Stimulated activated CD4-positive, alpha-beta T cell treated with anti-CD3 and anti-CD28 coated beads, Interleukin-1b, Interleukin-23, amount 100 ng/mL, for 48 hours (primary cell): ENCODE measurements at regions not wholly inside any gene's neighbourhood (a gene's known extent, or its start where the extent isn't known, plus 50 kb on each side); places are given as distances from the start of the nearest gene placed in this dataset.
"Not testable (repeated sequence)": the region's sequence is repeated elsewhere in the genome, so short reads cannot be mapped to it uniquely, and the experiment has no call there.

ENCODE experiments used
- DNase-seq: peaks from one replicate; pipeline ENCODE4 v3.0.0-alpha.2; 2020

DNA sequence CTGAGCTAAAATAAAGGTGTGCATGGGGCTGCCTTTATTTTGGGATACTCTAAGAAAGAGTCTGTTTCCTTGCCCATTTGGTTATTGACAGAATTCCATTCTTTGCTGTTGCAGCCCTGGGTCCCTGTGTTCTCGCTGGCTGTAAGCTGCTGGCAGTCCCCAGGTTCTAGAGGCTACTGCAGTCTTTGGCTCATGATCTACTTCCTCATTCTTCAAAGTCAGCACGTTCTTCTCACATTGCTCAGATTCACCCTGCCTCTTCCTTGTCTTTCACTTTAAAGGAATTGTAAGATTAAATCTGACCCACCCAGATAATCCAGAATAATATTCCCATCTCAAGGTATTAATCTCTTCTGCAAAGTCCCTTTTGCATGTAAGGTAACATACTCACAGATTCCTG, 620.3 kb downstream of the CCSER2 start:
- DNase-seq: no peak

DNA sequence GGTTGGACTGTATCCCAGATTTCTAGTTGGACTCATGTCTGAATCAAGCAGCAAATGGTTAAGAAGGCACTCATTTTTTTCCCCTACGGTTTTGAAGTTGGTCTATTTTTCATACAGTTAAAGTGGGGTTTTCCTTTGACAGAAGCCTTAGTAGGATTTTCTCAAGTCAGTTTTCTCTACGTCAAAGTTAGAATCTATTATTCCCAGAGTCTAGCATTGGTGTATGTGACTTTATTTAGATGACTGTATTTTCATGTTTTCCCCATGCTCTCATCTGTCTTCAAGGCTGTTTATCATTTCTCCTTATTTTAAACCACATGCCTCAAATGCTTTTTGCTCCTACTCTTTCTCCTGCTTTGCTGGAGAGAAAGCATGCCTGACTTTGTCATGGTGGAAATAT, 623.2 kb downstream of the CCSER2 start:
- no peak for DNase-seq

DNA sequence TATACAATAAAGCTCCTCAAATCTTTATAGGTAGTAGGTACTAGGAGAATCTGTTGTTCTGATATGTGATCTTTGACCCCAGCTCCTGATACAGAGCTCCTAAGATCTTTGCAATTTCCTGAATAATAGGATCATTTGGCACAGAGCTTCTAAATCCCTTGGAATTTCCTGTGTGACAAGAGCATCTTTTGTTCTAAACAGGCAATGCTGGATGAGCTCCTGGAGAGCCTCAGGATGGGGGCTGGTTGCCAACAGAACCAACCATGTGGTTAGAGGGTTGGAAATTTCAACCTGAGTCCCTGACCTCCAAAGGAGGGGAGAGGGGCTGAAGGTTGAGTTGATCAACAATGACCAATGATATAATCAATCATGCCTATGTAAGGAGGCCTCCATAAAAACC, 629.0 kb downstream of the CCSER2 start:
- no peak for DNase-seq

DNA sequence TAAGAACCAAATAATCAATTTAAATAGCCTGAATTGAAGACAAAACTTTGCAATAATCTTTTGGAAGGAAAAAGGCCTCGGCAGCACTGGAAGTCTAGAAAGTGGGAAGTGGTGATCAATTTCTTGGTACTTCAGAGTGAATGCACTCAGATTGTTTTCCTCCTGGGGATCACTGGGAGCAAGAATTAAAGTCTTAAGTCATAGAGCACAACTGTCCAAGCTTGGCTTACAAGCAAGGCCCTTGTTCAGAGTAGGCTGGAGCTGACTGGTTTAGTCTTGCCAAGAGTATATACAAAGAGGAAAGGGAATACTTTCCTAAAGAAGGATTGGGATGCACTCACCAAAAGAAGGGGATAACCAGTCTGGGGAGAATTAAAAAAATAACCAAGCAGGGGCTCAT, 637.1 kb downstream of the CCSER2 start:
- no peak for DNase-seq

DNA sequence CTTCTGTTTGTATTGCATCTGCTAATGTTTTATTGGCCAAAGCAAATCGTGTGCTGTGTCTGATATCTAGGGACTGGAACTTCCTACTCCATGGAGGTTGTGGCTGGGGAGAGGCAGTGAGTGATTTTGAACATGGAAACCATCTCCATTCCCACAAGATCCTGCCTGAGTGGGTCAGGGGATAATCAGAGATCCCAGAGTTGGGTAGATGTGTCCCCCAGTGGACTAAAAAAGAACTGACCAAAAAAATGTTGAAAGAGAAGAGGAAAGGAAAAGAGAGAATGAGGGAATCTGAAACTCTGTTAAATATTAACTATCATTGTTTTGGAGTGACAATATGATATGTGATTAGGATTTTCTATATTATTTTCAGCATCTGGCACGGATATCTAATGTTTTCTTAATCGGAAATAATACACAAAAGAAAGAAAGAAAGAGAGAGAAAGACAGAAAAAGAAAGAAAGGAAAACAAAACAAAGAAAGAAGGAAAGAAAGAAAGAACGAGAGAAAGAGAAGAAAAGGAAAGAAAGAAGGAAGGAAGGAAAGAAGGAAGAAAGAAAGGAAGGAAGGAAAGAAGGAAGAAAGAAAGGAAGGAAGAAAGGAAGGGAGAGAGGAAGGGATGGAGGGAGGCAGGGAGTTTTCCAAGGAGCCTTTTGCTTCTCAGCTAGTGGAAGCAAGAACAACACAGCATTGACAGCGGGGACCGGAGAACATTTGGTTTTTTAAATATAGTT, 638.5 kb downstream of the CCSER2 start:
- DNase-seq: no peak

DNA sequence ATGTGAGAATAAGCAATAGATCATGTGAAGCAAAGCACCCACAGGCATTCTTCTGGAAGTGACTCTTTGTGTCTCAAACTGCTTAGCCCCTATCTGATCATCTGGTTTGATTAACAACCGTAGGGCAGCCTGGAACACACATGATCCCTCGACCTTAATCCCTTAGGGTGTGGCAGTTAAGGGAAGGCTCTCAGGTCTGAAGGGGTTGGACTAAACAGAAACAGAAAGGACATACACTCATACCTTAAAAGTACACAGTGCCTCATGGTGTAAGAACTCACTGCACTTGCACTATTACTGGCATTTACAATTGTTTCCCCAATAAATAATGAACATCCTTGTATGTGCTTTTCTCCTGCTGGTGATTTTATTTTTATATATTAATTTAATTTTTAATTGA, 640.9 kb downstream of the CCSER2 start:
- not testable (repeated sequence) for DNase-seq

DNA sequence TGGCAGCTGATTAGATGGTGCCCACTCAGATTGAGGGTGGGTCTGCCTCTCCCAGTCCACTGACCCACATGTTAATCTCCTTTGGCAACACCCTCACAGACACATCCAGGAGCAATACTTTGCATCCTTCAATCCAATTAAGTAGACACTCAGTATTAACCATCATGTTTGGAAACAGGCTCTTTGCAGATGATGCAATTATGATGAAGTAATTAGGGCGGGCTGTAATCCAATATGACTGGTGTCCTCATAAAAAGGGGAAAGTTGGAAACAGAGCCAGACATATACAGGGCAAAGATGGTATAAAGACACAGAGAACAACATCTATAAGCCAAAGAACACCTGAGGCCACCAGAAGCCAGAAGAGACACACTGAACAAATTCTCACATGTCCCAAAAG, 658.6 kb downstream of the CCSER2 start:
- DNase-seq: no peak

DNA sequence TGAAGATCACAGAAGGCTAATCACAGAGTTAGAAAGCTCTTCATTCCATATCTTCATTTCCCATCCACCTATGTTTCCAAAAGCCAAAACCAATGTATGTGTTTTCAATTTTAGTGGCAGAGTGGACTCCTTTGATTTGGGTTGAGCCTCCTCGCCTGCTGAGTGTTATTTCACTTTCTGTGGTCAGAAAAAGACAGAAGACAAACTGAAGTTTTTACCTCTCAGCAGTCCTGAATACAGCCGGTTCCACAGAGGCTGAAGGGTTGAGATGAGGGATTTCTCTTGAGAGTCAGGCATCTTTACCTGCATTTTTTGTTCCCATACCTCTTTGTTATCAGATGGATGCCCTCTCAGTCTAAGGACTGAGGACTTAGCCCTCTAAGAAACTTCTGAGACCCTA, 659.6 kb downstream of the CCSER2 start:
- DNase-seq: no peak

DNA sequence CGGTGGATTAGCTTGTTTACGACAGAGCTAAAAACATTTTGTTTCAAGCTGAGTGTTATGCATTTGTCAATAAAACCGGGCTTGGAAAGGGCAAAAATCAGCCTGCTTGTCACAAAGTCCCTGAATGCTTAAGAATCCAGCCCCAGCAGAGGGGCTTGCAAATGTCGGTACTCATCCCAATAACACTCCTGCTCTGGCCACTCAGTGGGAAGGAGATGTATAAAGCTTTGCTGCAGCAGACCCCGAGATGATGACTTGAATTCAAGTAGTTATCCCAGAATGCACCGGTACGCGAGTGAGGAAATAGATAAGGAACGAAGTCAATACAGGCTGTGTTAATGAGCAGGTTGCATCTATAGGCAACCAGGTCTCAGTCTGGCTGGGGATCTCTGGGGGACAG, 662.3 kb downstream of the CCSER2 start:
- no peak for DNase-seq

DNA sequence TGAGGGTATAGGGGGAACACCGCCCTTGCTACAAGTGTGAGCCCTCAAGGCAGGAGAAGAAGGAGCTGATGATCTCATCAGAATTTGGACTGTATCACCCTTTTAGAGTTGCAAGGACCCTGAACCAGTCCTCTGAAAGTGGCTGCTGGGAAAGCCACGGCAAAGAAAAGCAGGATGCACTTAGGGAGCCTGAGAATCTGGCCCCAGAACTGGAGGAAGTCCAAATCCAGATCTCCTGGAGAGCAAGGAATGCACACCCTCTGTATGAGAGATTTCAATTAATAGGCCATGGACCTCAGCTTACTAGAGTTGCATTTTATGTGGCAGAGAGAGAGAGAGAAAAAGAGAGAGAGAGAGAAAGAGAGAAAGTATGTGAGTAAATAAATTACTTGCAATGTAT, 662.9 kb downstream of the CCSER2 start:
- DNase-seq: no peak

DNA sequence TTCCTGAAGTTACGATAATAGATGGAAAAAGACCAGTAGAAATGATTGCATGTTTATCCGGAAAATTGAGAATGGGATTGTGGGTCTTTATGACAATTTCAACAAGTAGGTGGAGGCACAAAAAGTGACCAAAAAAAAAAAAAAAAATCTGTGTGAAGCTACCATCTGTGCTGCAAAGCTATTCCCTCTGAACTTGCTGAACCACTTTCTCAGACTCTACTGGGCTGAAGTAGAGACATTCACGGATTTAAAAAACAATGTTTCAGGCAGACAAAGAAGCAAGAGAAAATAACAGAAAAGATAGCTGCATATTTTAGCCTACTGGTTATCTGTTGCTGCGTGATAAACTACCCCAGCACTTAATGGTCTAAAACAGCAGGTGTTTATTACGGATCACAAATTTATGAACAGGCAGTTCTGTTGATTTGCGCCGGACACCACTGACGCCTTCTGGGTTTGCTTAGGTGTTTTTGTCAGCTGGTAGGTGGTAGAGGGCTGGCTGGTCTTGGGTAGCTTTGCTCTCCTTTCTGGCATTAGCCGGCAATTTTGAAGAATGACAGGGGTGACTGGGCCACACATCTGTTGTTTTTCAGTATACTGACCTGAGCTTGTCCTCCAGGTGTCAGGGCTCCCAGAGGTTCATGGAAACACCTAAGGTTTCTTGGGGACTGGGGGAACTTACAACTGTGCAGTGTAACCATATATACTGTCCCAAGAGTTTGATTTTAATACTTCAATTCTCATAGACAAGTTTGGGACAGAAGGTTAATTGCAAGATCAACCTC, 665.1 kb downstream of the CCSER2 start:
- DNase-seq: no peak

DNA sequence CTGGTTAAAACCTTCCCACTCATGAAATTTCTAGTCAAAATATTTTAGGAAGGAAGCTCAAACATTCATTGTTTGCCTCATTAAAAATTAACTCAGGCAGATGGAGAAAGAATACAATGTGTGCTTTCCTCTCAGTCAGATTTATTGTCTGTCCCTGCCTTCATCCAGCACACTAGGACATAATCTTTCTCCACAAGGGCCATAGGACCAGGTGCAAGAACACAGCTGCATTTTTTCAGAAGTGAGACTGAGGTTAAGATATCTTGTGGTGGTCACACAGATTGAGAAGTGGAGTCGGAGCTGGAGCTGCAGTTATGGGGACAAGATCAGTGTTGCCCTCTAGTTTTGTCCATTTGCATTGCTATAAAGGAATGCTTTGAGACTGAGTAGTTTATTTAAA, 666.3 kb downstream of the CCSER2 start:
- DNase-seq: no peak

DNA sequence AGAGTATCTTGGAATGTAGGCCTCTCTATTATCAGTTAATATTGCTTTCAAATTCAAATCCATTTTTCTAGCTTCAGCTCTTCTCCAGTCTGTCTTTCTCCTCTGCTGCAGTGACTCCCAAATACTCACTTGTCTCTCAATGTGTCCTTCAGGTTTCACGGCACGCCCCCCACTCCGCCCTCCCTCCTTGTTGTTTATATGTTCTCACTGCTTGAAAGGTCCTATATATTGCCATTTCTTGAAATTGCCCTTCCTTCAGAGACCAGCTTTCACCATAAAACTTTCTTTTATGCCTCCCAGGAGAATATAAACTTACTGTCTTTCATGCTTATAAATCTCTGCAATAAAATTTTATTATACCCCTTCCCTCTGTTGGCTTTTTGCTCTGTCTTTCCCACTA, 668.2 kb downstream of the CCSER2 start:
- DNase-seq: no peak

DNA sequence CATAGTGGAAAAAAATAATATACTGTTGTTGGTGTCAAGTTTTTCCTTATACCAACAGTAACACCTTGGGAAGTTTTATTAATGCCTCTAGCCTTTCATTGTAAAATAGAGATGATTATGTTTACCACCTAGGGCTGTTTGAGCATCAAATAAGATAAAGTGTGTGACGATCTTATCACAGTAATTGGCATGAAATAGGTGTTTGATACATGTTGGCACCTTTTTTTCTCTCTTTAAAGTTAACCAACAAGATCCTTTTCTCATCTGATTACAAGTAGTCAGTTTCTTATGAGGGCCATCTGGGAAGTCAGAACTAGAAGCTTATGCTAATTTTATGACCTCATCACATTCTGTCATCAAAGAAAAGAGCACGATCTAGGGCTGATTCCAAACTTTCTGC, 669.5 kb downstream of the CCSER2 start:
- DNase-seq: no peak

DNA sequence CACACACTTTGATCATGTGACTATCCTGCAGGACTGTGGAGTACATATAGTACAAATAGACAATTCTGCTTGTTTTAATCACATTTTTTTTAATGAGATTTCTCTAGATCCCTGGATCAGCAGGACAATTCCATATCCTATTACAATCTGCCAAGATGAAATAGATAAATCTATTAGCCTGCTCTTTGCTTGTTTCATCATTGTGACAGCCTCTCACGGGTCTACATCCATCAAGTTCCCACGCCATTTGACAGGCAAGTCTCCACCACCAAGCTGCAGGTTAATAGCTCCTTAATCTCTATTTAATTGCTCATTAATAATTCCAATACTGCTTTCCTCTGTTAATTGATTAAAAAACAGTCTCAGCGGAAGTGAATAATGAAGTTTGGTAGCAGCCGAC, 671.5 kb downstream of the CCSER2 start:
- DNase-seq: no peak

DNA sequence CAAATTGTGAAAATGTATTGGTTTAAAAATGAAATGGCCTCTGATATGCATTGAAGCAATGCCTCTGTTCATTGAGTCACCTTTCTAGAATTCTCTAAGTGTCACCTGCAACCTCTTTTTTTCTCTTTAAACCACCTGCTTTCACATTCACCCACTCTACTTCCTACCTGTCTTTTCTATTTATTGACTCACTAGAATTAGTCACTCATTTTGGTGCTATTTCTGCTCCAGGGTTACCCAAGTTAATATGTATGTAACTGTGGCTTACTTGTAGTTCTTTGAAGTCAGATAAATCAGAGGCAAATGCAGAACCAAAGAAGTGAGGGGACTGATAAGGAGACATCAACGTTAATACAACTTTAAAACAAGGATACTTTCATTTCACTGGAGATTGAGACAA, 674.7 kb downstream of the CCSER2 start:
- no peak for DNase-seq

DNA sequence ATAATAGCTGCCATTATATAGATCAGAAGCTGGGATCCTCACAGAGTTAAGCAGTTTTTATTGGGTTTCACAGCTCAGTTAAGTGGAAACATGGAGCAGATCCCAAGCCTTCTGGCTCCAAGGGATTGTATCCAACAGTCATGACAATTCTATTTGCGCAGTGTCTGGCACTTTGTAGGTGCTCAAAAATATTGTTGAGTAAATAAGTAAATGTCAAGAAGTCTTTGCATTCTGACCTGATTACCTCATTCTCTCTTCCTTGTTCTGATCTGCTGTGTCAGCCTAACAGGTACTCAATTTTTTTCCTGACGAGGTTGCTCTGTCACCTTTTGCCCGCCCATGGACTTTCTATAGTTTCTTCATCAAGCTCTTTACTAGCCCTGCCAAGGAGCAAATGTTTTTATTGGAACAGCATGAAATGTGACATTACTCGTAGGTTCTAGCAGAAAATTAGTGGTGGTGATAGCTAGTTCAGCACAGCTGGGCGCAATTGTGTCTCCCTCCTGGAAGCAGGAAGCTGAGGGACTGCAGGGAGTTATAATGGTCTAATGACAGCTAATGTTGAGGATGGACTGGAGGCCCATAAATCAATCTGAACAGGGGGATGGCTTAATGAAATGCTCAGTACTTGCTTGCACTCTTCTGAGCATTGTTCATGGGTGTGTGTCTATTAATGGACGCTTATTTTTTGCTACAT, 680.2 kb downstream of the CCSER2 start:
- no peak for DNase-seq

DNA sequence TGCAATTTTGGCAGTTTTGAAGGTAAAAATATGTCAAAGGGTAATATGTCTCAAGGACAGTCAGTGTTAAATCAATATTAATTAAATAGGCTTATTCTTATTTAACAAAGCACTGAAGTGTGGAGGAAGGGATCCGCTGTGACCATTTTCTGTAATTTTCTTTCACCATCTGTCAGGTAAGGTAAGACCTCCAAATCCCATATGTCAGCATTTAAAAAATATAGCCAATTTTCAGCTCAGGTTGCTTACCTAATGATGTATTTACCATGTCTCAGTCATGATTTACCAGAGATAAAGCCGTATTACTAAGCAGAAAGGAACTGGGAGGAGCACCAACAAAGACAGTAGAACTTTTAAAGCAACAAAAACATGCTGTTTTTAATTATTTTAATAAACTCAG, 683.9 kb downstream of the CCSER2 start:
- DNase-seq: no peak

DNA sequence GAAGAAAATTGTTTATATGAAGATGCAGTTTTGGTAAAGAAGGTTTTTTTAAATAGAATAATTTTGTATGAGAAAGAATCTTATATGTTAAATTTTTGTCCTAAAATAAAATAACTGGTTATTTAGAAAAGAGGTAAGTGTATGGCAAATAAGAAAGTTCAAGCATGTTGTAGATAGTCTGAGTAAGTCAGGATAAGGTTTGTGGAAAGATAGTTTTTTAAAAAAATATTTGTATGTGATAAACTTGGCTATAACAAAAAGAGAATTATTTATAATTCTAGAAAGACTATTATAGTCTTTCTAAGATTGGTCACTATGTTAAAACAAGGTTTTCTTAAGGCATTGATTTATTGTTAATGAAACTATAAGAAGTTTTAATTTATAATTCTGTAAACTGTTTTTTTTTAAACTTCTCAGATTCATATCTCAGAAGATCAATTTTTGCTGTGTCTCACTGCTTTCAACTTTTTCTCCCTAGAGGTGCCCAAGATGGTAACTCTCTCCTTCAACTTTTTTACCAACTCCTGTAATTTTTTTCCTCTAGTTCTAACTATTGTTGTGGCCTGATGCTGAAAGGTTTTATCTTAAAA, 698.6 kb downstream of the CCSER2 start:
- DNase-seq: no peak

DNA sequence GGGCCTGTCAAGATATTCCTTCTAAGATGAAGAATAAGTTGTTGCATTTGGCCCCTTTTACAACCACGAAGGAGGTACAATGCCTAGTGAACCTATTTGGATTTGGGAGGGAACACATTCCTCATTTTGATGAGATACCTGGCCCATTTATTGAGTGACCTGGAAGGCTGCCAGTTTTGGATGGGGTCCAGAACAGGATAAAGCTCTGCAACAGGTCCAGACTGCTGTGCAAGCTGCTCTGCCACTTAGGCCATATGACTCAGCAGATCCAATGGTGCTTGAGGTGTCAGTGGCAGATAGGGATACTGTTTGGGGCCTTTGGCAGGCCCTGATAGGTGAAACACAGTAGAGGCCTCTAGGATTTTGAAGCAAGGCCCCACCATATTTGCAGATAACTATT, 704.6 kb downstream of the CCSER2 start:
- DNase-seq: no peak

DNA sequence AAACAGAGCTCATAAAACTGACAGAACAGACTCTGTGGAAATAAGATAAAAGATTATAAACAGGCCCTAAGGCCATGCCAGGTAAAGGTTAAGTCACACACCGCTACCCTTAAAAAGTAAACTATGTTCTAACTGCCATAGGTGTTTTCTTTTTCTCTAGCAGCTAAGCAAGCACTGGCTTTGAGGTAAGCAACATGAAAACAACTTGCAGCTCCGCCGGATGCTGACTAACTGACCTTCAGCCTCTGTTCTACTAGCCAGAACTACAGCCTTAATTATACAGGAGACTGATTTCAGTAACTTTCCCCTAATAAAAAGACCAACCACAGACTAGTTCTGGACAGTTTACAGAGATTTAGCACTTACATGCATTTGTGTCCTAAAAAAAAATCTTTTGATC, 708.3 kb downstream of the CCSER2 start:
- DNase-seq: no peak

DNA sequence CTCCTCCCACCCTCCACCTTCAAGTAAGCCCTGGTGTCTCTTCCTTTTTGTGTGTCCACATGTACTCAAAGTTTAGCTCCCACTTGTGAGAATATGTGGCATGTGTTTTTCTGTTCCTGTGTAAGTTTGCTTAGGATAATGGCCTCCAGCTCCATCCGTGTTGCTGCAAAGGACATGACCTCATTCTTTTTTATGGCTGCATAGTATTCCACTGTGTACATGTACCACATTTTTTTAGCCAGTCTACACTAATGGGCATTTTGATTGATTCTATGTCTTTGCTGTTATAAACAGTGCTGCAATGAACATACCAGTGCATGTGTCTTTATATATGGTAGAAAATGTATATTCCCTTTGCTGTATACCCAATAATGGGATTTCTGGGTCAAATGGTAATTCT, 710.9 kb downstream of the CCSER2 start:
- DNase-seq: no peak

DNA sequence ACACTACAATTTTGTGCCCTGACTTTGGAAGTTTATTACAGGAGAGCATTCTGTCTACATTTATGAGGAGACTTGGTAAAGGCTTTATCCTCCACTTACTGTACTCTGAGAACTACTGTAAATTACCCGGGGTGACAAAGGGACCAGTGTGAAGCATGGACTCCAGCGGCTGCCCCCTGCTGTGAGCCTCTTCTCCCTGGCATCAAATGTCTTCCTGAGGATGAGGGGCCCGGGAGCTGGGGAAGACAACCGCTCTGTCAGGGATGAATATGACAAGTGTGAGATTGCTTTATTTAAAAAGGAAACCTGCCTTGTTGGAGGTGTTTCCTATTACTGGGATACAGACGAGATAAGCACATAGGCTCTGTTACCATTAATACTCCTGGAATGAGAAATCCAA, 714.8 kb downstream of the CCSER2 start:
- DNase-seq: no peak

DNA sequence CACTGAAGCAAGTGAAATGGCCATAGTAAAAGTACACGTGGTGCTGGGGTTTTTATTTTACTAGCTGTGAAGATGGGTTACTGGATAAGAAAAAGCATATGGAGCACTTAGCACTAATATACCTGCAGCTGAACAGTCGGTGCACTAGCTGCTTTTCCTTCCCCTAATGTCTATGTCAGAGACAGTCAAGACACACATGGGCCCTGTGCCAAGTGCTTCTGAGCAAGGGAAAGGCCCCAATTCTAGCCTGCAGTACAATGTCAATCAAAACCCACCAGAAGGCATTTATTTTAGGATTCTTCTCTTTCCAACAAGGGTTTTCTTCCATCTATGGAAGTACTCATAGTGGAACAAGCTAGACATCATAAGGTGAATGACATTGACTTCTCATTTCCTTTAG, 716.7 kb downstream of the CCSER2 start:
- DNase-seq: no peak
